Brain microvascular endothelial cell (primary cell): ENCODE measurements at regions not wholly inside any gene's neighbourhood (a gene's known extent, or its start where the extent isn't known, plus 50 kb on each side); places are given as distances from the start of the nearest gene placed in this dataset.

Experiments used
- DNase-seq: peaks from one replicate; pipeline ENCODE4 v3.0.0-alpha.2; 2020
- H3K27ac ChIP-seq: fragments of 250-450 bp; sonication (Bioruptor Pico); 2 replicates; pipeline ENCODE4 v1.5.1; 2020; ENCODE audit warnings: mild to moderate bottlenecking, moderate library complexity
- H3K27me3 ChIP-seq: fragments of 250-450 bp; sonication (Bioruptor Pico); replicated peaks from 2 replicates; pipeline ENCODE4 v1.5.1; 2020; ENCODE audit warnings: mild to moderate bottlenecking
- H3K36me3 ChIP-seq: fragments of 250-450 bp; sonication (Bioruptor Pico); replicated peaks from 2 replicates; pipeline ENCODE4 v1.5.1; 2020; ENCODE audit warnings: mild to moderate bottlenecking
- H3K4me3 ChIP-seq: 2 replicates; pipeline ENCODE4 v1.5.1; 2011; ENCODE audit warnings: low read depth, mild to moderate bottlenecking, control low read depth, low read length, moderate library complexity
- CTCF ChIP-seq: IDR thresholded peaks from 2 replicates; pipeline ENCODE4 v1.5.1; 2011; ENCODE audit warnings: low read depth, mild to moderate bottlenecking, moderate library complexity, low read length, control low read depth, inconsistent platforms; ENCODE audit errors: missing control alignments
- in situ Hi-C: cut with HindIII; loops from 2 replicates; pipeline ENCODE4 v1.10.0; 2017; ENCODE audit warnings: low sequenced_read_pairs, low pct_ligation_motif_present

DNA sequence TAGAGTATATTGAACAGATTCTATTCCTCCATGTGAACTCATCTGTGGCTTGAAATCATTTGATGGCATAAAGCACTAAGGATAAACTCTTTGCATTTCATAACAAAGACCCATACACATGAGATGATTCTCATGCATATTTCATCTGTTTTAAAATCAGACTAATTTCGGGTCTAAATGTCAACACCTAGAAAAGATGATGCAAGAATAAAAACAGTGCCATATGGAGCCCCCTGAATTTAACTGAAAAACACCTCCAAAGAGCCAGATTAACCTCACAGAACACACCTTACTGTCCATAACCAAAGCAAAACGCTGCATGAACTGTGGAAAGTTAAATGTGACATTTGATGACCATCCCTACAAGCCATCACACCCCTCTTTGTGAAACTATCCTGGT is 59.7 kb downstream of the ELAPOR2 start:
- Histone ChIP-seq H3K27me3 (no peaks in the 10 kb centered on the region), H3K36me3 (no peaks in the 10 kb centered on the region), H3K27ac (no peak overlapping the region), H3K4me3 (no peak overlapping the region)
- DNase-seq = no peak
- TF ChIP-seq CTCF = no peak
- in situ Hi-C loops = no loop called here

DNA sequence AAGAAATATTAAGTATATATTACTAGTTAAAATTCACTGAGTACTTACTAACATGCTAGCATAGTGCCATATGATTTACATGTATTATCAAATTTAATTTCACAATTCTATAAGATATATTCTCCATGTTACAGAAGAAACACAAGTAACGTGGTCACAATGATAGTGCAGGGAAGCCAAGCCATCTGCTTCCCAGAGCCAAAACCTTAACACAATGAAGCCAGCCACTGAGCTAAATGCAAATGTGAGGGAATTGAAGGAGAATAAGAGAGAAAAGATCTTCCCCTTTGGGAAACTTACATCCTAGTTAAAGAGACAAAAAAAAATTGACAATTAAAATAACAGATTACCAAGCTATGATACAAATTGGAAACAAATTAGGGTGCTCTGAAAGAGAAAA is 63.6 kb downstream of the ELAPOR2 start:
- no peak overlapping the region for H3K4me3 ChIP-seq
- no peak for DNase-seq
- H3K27ac ChIP-seq = no peak overlapping the region
- in situ Hi-C loops = no loop called here
- no peak for TF ChIP-seq CTCF
- no peaks in the 10 kb centered on the region for H3K27me3 ChIP-seq
- H3K36me3 ChIP-seq = no peaks in the 10 kb centered on the region

DNA sequence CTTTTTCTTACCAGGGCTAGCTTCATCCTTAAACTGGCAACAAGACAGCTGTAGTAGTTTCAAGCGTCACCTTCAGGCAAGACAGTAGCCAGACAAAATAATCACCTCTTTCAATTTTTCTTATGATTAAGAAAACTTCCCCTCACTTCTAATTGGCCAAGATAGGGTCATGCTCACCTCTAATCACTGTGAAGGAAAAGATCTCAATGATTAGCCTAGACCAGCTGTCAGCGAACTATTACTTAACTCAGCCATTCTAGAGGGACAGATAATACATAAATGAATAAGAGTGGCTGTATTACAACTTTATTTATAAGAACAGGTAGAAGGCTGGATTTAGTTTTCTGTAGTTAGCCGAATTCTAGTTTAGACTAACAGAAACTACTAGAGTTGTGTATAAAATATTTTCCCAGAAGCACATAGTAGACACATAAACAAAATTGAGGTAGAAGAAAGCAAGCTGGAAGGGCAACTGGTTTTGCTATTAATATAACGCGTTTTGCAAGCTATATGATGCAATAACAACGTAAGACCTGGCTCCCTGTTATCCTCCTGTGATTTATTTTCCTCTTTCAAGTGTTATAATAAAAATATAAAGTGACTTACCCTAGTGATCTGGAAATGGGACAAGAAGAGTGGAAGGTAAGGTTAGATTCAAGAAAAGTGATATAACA is 64.3 kb downstream of the ELAPOR2 start:
- in situ Hi-C loops = no loop called here
- H3K27ac ChIP-seq = no peak overlapping the region
- DNase-seq = no peak
- H3K27me3 ChIP-seq = no peaks in the 10 kb centered on the region
- no peak for TF ChIP-seq CTCF
- H3K4me3 ChIP-seq = no peak overlapping the region
- no peaks in the 10 kb centered on the region for H3K36me3 ChIP-seq

DNA sequence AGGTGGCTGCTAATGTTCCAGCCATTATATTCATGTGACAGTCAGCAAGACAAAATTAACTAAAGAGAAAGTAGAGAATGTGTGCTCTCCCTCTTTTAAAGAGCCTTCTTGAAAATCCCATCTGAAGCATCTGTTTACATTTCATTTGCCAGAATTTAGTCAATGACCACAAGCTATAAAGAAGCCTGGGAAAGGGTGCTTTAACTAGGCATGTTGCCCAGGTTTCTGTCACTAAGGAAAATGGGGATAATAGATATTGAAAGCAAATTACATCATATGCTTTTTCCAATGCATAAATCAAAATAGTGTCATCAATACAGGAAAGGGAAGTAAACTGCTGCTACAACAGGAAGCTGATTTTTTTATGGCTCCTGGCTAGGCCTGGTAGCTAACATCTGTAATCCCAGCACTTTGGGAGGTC is 67.7 kb downstream of the ELAPOR2 start:
- Histone ChIP-seq H3K27ac (no peak overlapping the region), H3K36me3 (no peaks in the 10 kb centered on the region), H3K27me3 (no peaks in the 10 kb centered on the region), H3K4me3 (no peak overlapping the region)
- in situ Hi-C loops = no loop called here
- TF ChIP-seq CTCF = no peak
- DNase-seq = no peak

DNA sequence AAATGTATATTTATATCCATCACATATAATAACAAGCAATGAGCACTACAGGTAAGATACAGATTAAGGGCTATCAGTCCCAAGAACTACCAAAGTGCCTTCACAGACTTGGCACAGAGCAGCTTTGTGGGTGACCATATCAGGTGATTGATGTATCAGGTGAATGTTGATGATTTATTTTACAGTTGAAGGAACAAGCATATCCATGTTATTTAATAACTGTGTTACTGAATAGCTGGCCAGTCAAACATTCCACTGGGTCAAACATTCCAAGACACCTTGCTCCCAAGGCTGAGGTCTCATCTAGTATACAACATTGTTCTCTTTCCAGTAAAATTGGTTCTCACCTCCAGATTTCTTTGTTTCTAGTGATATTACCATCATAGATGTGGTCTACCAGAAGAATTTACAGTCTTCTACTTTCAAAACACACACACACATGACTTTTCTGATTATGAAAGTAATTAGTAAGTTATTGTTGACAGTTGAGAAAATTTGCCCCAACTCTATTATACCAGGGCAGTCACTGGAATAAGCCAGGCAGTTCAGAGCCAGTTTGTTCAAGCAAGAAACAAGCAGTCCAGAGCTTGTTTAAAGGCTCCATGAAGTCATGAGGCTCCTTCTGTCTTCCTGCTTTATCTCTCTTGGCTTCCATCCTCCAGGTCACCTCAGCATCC is 68.2 kb downstream of the ELAPOR2 start:
- no peak overlapping the region for H3K4me3 ChIP-seq
- TF ChIP-seq CTCF = no peak
- in situ Hi-C loops = no loop called here
- H3K27me3 ChIP-seq = no peaks in the 10 kb centered on the region
- H3K36me3 ChIP-seq = no peaks in the 10 kb centered on the region
- H3K27ac ChIP-seq = no peak overlapping the region
- DNase-seq = no peak
